ENCODE measurements at regions not wholly inside any gene's neighbourhood (a gene's known extent, or its start where the extent isn't known, plus 50 kb on each side); places are given as distances from the start of the nearest gene placed in this dataset.

GRCh38 chr2:66324909-66325528, 109.9 kb upstream of the MEIS1 start (continued):
- TF ChIP-seq, protein P1, sequence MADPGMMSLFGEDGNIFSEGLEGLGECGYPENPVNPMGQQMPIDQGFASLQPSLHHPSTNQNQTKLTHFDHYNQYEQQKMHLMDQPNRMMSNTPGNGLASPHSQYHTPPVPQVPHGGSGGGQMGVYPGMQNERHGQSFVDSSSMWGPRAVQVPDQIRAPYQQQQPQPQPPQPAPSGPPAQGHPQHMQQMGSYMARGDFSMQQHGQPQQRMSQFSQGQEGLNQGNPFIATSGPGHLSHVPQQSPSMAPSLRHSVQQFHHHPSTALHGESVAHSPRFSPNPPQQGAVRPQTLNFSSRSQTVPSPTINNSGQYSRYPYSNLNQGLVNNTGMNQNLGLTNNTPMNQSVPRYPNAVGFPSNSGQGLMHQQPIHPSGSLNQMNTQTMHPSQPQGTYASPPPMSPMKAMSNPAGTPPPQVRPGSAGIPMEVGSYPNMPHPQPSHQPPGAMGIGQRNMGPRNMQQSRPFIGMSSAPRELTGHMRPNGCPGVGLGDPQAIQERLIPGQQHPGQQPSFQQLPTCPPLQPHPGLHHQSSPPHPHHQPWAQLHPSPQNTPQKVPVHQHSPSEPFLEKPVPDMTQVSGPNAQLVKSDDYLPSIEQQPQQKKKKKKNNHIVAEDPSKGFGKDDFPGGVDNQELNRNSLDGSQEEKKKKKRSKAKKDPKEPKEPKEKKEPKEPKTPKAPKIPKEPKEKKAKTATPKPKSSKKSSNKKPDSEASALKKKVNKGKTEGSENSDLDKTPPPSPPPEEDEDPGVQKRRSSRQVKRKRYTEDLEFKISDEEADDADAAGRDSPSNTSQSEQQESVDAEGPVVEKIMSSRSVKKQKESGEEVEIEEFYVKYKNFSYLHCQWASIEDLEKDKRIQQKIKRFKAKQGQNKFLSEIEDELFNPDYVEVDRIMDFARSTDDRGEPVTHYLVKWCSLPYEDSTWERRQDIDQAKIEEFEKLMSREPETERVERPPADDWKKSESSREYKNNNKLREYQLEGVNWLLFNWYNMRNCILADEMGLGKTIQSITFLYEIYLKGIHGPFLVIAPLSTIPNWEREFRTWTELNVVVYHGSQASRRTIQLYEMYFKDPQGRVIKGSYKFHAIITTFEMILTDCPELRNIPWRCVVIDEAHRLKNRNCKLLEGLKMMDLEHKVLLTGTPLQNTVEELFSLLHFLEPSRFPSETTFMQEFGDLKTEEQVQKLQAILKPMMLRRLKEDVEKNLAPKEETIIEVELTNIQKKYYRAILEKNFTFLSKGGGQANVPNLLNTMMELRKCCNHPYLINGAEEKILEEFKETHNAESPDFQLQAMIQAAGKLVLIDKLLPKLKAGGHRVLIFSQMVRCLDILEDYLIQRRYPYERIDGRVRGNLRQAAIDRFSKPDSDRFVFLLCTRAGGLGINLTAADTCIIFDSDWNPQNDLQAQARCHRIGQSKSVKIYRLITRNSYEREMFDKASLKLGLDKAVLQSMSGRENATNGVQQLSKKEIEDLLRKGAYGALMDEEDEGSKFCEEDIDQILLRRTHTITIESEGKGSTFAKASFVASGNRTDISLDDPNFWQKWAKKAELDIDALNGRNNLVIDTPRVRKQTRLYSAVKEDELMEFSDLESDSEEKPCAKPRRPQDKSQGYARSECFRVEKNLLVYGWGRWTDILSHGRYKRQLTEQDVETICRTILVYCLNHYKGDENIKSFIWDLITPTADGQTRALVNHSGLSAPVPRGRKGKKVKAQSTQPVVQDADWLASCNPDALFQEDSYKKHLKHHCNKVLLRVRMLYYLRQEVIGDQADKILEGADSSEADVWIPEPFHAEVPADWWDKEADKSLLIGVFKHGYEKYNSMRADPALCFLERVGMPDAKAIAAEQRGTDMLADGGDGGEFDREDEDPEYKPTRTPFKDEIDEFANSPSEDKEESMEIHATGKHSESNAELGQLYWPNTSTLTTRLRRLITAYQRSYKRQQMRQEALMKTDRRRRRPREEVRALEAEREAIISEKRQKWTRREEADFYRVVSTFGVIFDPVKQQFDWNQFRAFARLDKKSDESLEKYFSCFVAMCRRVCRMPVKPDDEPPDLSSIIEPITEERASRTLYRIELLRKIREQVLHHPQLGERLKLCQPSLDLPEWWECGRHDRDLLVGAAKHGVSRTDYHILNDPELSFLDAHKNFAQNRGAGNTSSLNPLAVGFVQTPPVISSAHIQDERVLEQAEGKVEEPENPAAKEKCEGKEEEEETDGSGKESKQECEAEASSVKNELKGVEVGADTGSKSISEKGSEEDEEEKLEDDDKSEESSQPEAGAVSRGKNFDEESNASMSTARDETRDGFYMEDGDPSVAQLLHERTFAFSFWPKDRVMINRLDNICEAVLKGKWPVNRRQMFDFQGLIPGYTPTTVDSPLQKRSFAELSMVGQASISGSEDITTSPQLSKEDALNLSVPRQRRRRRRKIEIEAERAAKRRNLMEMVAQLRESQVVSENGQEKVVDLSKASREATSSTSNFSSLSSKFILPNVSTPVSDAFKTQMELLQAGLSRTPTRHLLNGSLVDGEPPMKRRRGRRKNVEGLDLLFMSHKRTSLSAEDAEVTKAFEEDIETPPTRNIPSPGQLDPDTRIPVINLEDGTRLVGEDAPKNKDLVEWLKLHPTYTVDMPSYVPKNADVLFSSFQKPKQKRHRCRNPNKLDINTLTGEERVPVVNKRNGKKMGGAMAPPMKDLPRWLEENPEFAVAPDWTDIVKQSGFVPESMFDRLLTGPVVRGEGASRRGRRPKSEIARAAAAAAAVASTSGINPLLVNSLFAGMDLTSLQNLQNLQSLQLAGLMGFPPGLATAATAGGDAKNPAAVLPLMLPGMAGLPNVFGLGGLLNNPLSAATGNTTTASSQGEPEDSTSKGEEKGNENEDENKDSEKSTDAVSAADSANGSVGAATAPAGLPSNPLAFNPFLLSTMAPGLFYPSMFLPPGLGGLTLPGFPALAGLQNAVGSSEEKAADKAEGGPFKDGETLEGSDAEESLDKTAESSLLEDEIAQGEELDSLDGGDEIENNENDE (IDR thresholded peaks at IDR 0.05; ENCODE audit: insufficient replicate concordance, low read length), result no peak
- no peak for TF ChIP-seq ASH2L (IDR thresholded peaks at IDR 0.05; ENCODE audit: low read length)
- no peak for TF ChIP-seq CEBPB (IDR thresholded peaks at IDR 0.05; ENCODE audit: low read depth, low read length)
- no peak for TF ChIP-seq POLR2A (IDR thresholded peaks at IDR 0.05; ENCODE audit: control extremely low read depth in 1 of 2, low read depth in 2 of 2, low read length in 2 of 2)
- no peak for TF ChIP-seq CTCF (IDR thresholded peaks at IDR 0.05; ENCODE audit: control extremely low read depth in 1 of 3, insufficient read depth in 1 of 3, low read depth in 1 of 3, low read length in 3 of 3)
- no peak for TF ChIP-seq SAP30 (IDR thresholded peaks at IDR 0.05; ENCODE audit: insufficient read depth, insufficient replicate concordance, low read length)
- TF ChIP-seq, protein P2, sequence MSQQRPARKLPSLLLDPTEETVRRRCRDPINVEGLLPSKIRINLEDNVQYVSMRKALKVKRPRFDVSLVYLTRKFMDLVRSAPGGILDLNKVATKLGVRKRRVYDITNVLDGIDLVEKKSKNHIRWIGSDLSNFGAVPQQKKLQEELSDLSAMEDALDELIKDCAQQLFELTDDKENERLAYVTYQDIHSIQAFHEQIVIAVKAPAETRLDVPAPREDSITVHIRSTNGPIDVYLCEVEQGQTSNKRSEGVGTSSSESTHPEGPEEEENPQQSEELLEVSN (IDR thresholded peaks at IDR 0.05), result no peak
- TF ChIP-seq ZNF274 (IDR thresholded peaks at IDR 0.05; ENCODE audit: borderline replicate concordance, extremely low read depth, low read length), result no peak
